22Rv1 (cell line): ENCODE measurements at regions not wholly inside any gene's neighbourhood (a gene's known extent, or its start where the extent isn't known, plus 50 kb on each side); places are given as distances from the start of the nearest gene placed in this dataset.

Experiments
- ZFX ChIP-seq: fragments of 450-650 bp; IDR thresholded peaks from 2 replicates; pipeline ENCODE4 v1.6.1; 2017; ENCODE audit warnings: antibody characterized with exemption, borderline replicate concordance
- TF ChIP-seq, protein P1 (sequence below): fragments of 450-650 bp; IDR thresholded peaks from 2 replicates; pipeline ENCODE4 v1.5.1; 2017; ENCODE audit warnings: mild to moderate bottlenecking

DNA sequence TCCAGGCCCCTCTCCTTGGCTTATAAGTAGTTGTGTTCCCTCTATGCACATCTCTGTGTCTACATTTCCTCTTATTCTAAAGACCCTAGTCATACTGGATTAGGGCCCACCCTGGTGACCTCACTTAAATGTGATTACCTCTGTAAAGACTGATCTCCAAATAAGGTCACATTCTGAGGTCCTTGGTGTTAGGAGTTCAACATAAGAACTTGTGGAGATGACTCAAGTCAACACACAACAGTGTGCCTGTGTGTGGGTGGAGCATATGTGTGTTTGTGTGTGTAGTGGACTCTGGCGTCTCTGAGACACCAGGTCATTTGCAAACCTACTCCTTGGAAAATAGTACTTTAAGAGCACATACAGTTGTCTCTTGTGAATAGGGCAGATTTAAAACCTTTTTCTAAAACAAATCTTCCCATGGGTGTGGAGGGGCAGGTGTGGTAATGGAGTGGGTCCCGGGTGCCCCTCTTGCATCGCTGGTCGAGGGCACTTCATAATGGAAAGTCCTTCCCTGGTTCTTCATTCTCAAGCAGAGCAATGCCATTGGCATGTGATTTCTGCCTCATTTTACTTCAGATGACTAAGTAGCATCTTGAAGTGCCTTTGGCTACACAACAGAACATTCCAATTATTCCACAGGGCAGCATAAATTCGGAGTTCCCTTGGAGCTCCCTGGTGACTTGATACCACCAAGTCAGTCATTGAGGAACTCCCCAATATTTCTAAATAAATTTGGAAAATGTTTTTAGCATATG, 84.4 kb downstream of the C9orf152 start:
- TF ChIP-seq, protein P1, sequence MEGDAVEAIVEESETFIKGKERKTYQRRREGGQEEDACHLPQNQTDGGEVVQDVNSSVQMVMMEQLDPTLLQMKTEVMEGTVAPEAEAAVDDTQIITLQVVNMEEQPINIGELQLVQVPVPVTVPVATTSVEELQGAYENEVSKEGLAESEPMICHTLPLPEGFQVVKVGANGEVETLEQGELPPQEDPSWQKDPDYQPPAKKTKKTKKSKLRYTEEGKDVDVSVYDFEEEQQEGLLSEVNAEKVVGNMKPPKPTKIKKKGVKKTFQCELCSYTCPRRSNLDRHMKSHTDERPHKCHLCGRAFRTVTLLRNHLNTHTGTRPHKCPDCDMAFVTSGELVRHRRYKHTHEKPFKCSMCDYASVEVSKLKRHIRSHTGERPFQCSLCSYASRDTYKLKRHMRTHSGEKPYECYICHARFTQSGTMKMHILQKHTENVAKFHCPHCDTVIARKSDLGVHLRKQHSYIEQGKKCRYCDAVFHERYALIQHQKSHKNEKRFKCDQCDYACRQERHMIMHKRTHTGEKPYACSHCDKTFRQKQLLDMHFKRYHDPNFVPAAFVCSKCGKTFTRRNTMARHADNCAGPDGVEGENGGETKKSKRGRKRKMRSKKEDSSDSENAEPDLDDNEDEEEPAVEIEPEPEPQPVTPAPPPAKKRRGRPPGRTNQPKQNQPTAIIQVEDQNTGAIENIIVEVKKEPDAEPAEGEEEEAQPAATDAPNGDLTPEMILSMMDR, result no peak
- no peak for TF ChIP-seq ZFX
